HEK293T (cell line): ENCODE measurements at regions not wholly inside any gene's neighbourhood (a gene's known extent, or its start where the extent isn't known, plus 50 kb on each side); places are given as distances from the start of the nearest gene placed in this dataset.
"Not testable (repeated sequence)": the region's sequence is repeated elsewhere in the genome, so short reads cannot be mapped to it uniquely, and the experiment has no call there.

Source experiments
- CTCF ChIA-PET: fragments of 350-600 bp; formaldehyde crosslinking; extraction: SDS; loops from one replicate; lab custom pipeline; 2021; ENCODE audit warnings: antibody characterized with exemption, inconsistent platforms; lab: Yijun Ruan, JAX
- POLR2A ChIA-PET: fragments of 350-600 bp; formaldehyde crosslinking; extraction: SDS; loops from one replicate; lab custom pipeline; 2020; ENCODE audit warnings: antibody characterized with exemption, inconsistent platforms; lab: Yijun Ruan, JAX
- DNase-seq: peaks from one replicate; pipeline ENCODE4 v3.0.0; 2012; ENCODE audit warnings: mixed read lengths; ENCODE audit errors: extremely low spot score
- ARNT ChIP-seq: fragments of 450-650 bp; IDR thresholded peaks from 2 replicates; pipeline ENCODE4 v1.6.1; 2017; ENCODE audit warnings: mild to moderate bottlenecking
- BHLHE40 ChIP-seq: fragments of 450-650 bp; IDR thresholded peaks from 2 replicates; pipeline ENCODE4 v1.6.1; 2016; ENCODE audit warnings: mild to moderate bottlenecking, moderate library complexity, borderline replicate concordance
- CTBP1 ChIP-seq: fragments of 450-650 bp; IDR thresholded peaks from 2 replicates; pipeline ENCODE4 v1.6.1; 2016; ENCODE audit warnings: borderline replicate concordance
- ELF4 ChIP-seq: fragments of 450-650 bp; IDR thresholded peaks from 2 replicates; pipeline ENCODE4 v1.6.1; 2017; ENCODE audit warnings: antibody characterized with exemption
- FOXA1 ChIP-seq: fragments of 450-650 bp; IDR thresholded peaks from 2 replicates; pipeline ENCODE4 v1.6.1; 2016; ENCODE audit warnings: mild to moderate bottlenecking
- FOXK2 ChIP-seq: fragments of 450-650 bp; IDR thresholded peaks from 2 replicates; pipeline ENCODE4 v1.6.1; 2016; ENCODE audit warnings: mild to moderate bottlenecking
- FOXM1 ChIP-seq: fragments of 450-650 bp; IDR thresholded peaks from 2 replicates; pipeline ENCODE4 v1.6.1; 2017; ENCODE audit warnings: mild to moderate bottlenecking, borderline replicate concordance
- HDGF ChIP-seq: fragments of 450-650 bp; IDR thresholded peaks from 2 replicates; pipeline ENCODE4 v1.6.1; 2017; ENCODE audit warnings: antibody characterized with exemption, borderline replicate concordance
- L3MBTL2 ChIP-seq: fragments of 450-650 bp; conservative IDR thresholded peaks from 2 replicates; pipeline ENCODE4 v1.6.1; 2016; ENCODE audit warnings: mild to moderate bottlenecking
- LEF1 ChIP-seq: fragments of 450-650 bp; IDR thresholded peaks from 2 replicates; pipeline ENCODE4 v1.6.1; 2017; ENCODE audit warnings: mild to moderate bottlenecking, borderline replicate concordance
- NFRKB ChIP-seq: fragments of 450-650 bp; IDR thresholded peaks from 2 replicates; pipeline ENCODE4 v1.6.1; 2016; ENCODE audit warnings: mild to moderate bottlenecking, moderate library complexity
- PKNOX1 ChIP-seq: fragments of 450-650 bp; IDR thresholded peaks from 2 replicates; pipeline ENCODE4 v1.6.1; 2016
- SP1 ChIP-seq: fragments of 450-650 bp; IDR thresholded peaks from 2 replicates; pipeline ENCODE4 v1.6.1; 2017
- SUZ12 ChIP-seq: fragments of 450-650 bp; IDR thresholded peaks from 2 replicates; pipeline ENCODE4 v1.6.1; 2016; ENCODE audit warnings: mild to moderate bottlenecking
- TARDBP ChIP-seq: fragments of 450-650 bp; IDR thresholded peaks from 2 replicates; pipeline ENCODE4 v1.6.1; 2016
- ZNF384 ChIP-seq: fragments of 450-650 bp; IDR thresholded peaks from 2 replicates; pipeline ENCODE4 v1.6.1; 2016

- ChIA-PET CTCF (no interaction called here), POLR2A (no interaction called here)
- TF ChIP-seq FOXK2, result no peak
- TF ChIP-seq NFRKB, result no peak
- TF ChIP-seq LEF1, result no peak
- TF ChIP-seq SP1, result no peak
- TF ChIP-seq TARDBP, result no peak
- TF ChIP-seq L3MBTL2, result no peak
- TF ChIP-seq FOXM1, result no peak
- TF ChIP-seq ZNF384, result no peak
- no peak for TF ChIP-seq ELF4
- no peak for TF ChIP-seq PKNOX1
- TF ChIP-seq HDGF, result no peak
- no peak for TF ChIP-seq FOXA1
- no peak for TF ChIP-seq SUZ12
- no peak for TF ChIP-seq BHLHE40
- TF ChIP-seq ARNT, result no peak
- TF ChIP-seq CTBP1, result no peak
- no peak for DNase-seq
Observed at GRCh38 chr6:155829646-155830045, 374.0 kb upstream of the NOX3 start.

GRCh38 chr6:155828989-155829388, 373.4 kb upstream of the NOX3 start:
- TF ChIP-seq SUZ12 (no peak), NFRKB (no peak), L3MBTL2 (no peak), ARNT (no peak), TARDBP (no peak), ELF4 (no peak), FOXK2 (no peak), PKNOX1 (no peak), HDGF (no peak), SP1 (no peak), FOXM1 (no peak), FOXA1 (no peak), CTBP1 (no peak)
- ChIA-PET CTCF (no interaction called here), POLR2A (no interaction called here)

GRCh38 chr6:155818698-155819097, 363.1 kb upstream of the NOX3 start:
- TF ChIP-seq SUZ12, result no peak
- TF ChIP-seq CTBP1, result no peak
- TF ChIP-seq SP1, result no peak
- TF ChIP-seq FOXK2, result no peak
- TF ChIP-seq NFRKB, result no peak
- no peak for TF ChIP-seq BHLHE40
- TF ChIP-seq LEF1, result no peak
- TF ChIP-seq HDGF, result no peak
- no peak for TF ChIP-seq FOXA1
- no peak for TF ChIP-seq ELF4
- no peak for TF ChIP-seq TARDBP
- no peak for TF ChIP-seq FOXM1
- TF ChIP-seq ZNF384, result no peak
- no peak for TF ChIP-seq ARNT
- no peak for TF ChIP-seq PKNOX1
- no peak for TF ChIP-seq L3MBTL2
- ChIA-PET POLR2A (no interaction called here), CTCF (no interaction called here)
- DNase-seq, result no peak

More at GRCh38 chr6:155828989-155829388, 373.4 kb upstream of the NOX3 start:
- DNase-seq, result no peak

GRCh38 chr6:155813548-155813947, 357.9 kb upstream of the NOX3 start:
- DNase-seq, result peak; percentile 28
- CTCF ChIA-PET, result interaction anchor here (0.6 kb wide), 1 partner anchor 379 kb away, joined by 3 read pairs; no protein-coding TSS in a partner anchor
- POLR2A ChIA-PET, result no interaction called here
- TF ChIP-seq PKNOX1, result peak; percentile 63
- no peak for TF ChIP-seq TARDBP
- TF ChIP-seq ZNF384, result 0 out of 2 replicates have a peak, but pooled peaks have one; percentile 23
- no peak for TF ChIP-seq ELF4
- TF ChIP-seq FOXM1, result no peak
- no peak for TF ChIP-seq SP1
- no peak for TF ChIP-seq BHLHE40
- TF ChIP-seq CTBP1, result peak; percentile 80
- no peak for TF ChIP-seq FOXA1
- TF ChIP-seq HDGF, result no peak

GRCh38 chr6:155807243-155807642, 351.6 kb upstream of the NOX3 start:
- ChIA-PET POLR2A (no interaction called here), CTCF (no interaction called here)
- no peak for DNase-seq
- TF ChIP-seq FOXM1 (no peak), TARDBP (no peak)

GRCh38 chr6:155801046-155801445, 345.4 kb upstream of the NOX3 start:
- DNase-seq, result no peak
- CTCF ChIA-PET, result no interaction called here
- POLR2A ChIA-PET, result no interaction called here
- TF ChIP-seq HDGF, result no peak
- no peak for TF ChIP-seq L3MBTL2
- no peak for TF ChIP-seq BHLHE40
- no peak for TF ChIP-seq SUZ12

GRCh38 chr6:155798876-155799275, 343.2 kb upstream of the NOX3 start:
- CTCF ChIA-PET, POLR2A ChIA-PET, DNase-seq: not testable (repeated sequence)
